Right lobe of liver (tissue), 6 donors: ENCODE measurements at regions not wholly inside any gene's neighbourhood (a gene's known extent, or its start where the extent isn't known, plus 50 kb on each side); places are given as distances from the start of the nearest gene placed in this dataset.

ENCODE experiments used
- ATAC-seq, 4 donors: fragments of 200-7000 bp; cut with Tn5 transposase; one replicate each; pipeline ENCODE4 v1.9.1; 2020; ENCODE audit warnings: mild to moderate bottlenecking in 4 of 4, moderate library complexity in 4 of 4
- DNase-seq, 3 donors: peaks; one replicate each; pipeline ENCODE4 v3.0.0-alpha.2; 2020
- H3K27ac ChIP-seq, 3 donors: fragments of 200-600 bp; one replicate each; pipeline ENCODE4 v1.8.0; 2022
- H3K27me3 ChIP-seq, 2 donors: fragments of 200-600 bp; one replicate each; pipeline ENCODE4 v1.8.0; 2022
- H3K36me3 ChIP-seq, 4 donors: fragments of 200-600 bp; sonication (generic) in 1 of 4; one replicate each; pipeline versions ENCODE4 v1.5.1 to v1.8.0; 2017 to 2022; ENCODE audit warnings: control low read depth in 1 of 4
- H3K4me1 ChIP-seq, 4 donors: fragments of 200-600 bp; sonication (generic) in 1 of 4; one replicate each; pipeline versions ENCODE4 v1.5.1 to v1.8.0; 2017 to 2022; ENCODE audit warnings: control low read depth in 1 of 4
- H3K4me3 ChIP-seq, 3 donors: fragments of 200-600 bp; one replicate each; pipeline ENCODE4 v1.8.0; 2022
- H3K9me3 ChIP-seq, 4 donors: fragments of 200-600 bp; sonication (generic) in 1 of 4; one replicate each; pipeline versions ENCODE4 v1.5.1 to v1.8.0; 2017 to 2022; ENCODE audit warnings: control low read depth in 1 of 4
- CTCF ChIP-seq, 4 donors: fragments of 200-600 bp in 3 of 4; fragments of 450-650 bp in 1 of 4; IDR thresholded peaks; one replicate each; pipeline versions ENCODE4 v1.5.1 to v1.8.0; 2016 to 2022; ENCODE audit warnings: antibody characterized with exemption in 4 of 4, mild to moderate bottlenecking in 2 of 4
- POLR2A ChIP-seq: fragments of 450-650 bp; IDR thresholded peaks from one replicate; pipeline ENCODE4 v1.6.1; 2017; ENCODE audit warnings: antibody characterized with exemption, mild to moderate bottlenecking
- WGBS: methylation state at CpG from one replicate; pipeline ENCODE4 v1.1.6; 2018; ENCODE audit warnings: low coverage, low lambda C conversion rate; ENCODE audit not compliant: insufficient coverage; ENCODE audit errors: missing lambda C conversion rate; 5-methylcytosine and 5-hydroxymethylcytosine counted together
- intact Hi-C, 2 donors: fragments of 100-400 bp; cut with DNase I; formaldehyde crosslinking; loops; one replicate each; pipeline versions ENCODE4 v1.11.2 to v1.14.1; 2022
- donor health status: DM: no; HTN: yes; CAD: no.
- donor health status: DM: no; HTN: no; CAD: no.
- donor health status: DM: no; HTN: no; CAD: no.
- donor health status: DM: no; HTN: yes; CAD: no.
- donor health status: DM: no; HTN: yes; CAD: no.

- DNase-seq (no peak), ATAC-seq (no peak)
- no peak overlapping the region for H3K4me3 ChIP-seq
- WGBS: 36% methylated on average over 3 of the region's 4 CpGs
- H3K9me3 ChIP-seq: no peaks in the 10 kb centered on the region
- no peaks in the 10 kb centered on the region for H3K4me1 ChIP-seq
- H3K36me3 ChIP-seq: no peaks in the 10 kb centered on the region
- TF ChIP-seq CTCF (IDR thresholded peaks at IDR 0.05) (no peak), POLR2A (no peak)
- intact Hi-C loops: no loop called here
- no peak overlapping the region for H3K27ac ChIP-seq
- H3K27me3 ChIP-seq: no peaks in the 10 kb centered on the region
Observed at GRCh38 chr13:39201180-39201579, 162.9 kb downstream of the NHLRC3 start.

- H3K27ac ChIP-seq: no peak overlapping the region
- WGBS: 40% methylated on average over 4 of the region's 7 CpGs
- ATAC-seq (no peak), DNase-seq (no peak)
- H3K27me3 ChIP-seq: no peaks in the 10 kb centered on the region
- H3K36me3 ChIP-seq: no peaks in the 10 kb centered on the region
- TF ChIP-seq POLR2A (no peak), CTCF (IDR thresholded peaks at IDR 0.05) (no peak)
- intact Hi-C loops: no loop called here
- no peak overlapping the region for H3K4me3 ChIP-seq
- H3K4me1 ChIP-seq: no peaks in the 10 kb centered on the region
- H3K9me3 ChIP-seq: no peaks in the 10 kb centered on the region
Observed at GRCh38 chr13:39202746-39203145, 164.5 kb downstream of the NHLRC3 start.

- intact Hi-C loops: no loop called here
- H3K9me3 ChIP-seq: no peaks in the 10 kb centered on the region
- TF ChIP-seq CTCF (IDR thresholded peaks at IDR 0.05): no peak
- no peak for TF ChIP-seq POLR2A
- ATAC-seq (no peak), DNase-seq (no peak)
- no peak overlapping the region for H3K27ac ChIP-seq
- no peaks in the 10 kb centered on the region for H3K27me3 ChIP-seq
- no peaks in the 10 kb centered on the region for H3K36me3 ChIP-seq
- 61% methylated on average over 4 of the region's 4 CpGs for WGBS
- H3K4me3 ChIP-seq: no peak overlapping the region
- no peaks in the 10 kb centered on the region for H3K4me1 ChIP-seq
Observed at GRCh38 chr13:39208636-39209035, 170.4 kb downstream of the NHLRC3 start.

DNA sequence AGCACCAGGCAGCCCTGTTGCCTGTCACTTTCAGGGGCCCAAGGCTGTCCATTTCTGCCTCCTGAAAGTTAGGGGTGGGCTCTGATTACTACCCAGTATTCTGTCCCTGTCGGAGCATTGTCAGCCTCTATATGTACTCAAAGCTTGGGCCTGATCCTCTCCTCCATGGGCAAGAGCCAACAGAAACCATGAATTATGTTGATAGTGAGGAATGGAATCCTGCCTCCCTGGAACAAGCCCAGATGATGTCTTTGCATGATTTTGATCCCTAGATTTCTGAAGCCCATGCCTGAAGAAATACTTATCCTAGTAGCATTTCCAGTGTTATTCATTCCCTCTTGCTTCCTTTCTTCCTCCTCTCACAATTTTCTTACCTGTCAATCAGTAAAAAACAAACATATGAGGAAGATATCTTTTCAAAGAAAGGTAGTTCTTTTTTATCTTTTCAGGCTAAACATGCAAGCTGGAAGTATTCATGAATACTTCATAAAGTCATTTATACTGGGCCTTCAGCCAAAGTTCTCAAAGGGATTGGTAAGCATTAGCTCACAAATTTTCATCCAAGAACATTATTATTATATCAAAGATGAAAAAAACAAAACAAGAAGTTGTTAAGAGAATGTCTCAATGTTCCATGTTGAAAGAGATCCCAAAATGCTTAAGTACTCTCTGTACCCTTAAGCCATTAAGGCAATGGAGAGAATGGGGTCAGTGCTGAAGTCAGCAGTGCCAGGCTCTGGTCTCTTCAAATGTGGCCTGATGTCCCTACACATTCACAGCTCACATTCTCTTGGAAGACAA lies 171.7 kb downstream of the NHLRC3 start:
- Histone ChIP-seq H3K36me3 (no peaks in the 10 kb centered on the region), H3K27ac (no peak overlapping the region), H3K4me1 (no peaks in the 10 kb centered on the region), H3K4me3 (no peak overlapping the region), H3K27me3 (no peaks in the 10 kb centered on the region), H3K9me3 (no peaks in the 10 kb centered on the region)
- DNase-seq (no peak), ATAC-seq (no peak)
- TF ChIP-seq CTCF (IDR thresholded peaks at IDR 0.05): no peak
- TF ChIP-seq POLR2A: no peak
- 63% methylated on average over 1 of the region's 1 CpG for WGBS
- intact Hi-C loops: no loop called here
